Fibroblast of skin of right quadriceps (primary cell): ENCODE measurements at regions not wholly inside any gene's neighbourhood (a gene's known extent, or its start where the extent isn't known, plus 50 kb on each side); places are given as distances from the start of the nearest gene placed in this dataset.

Source experiments
- DNase-seq: peaks from one replicate; pipeline ENCODE4 v3.0.0-alpha.2; 2013

DNA sequence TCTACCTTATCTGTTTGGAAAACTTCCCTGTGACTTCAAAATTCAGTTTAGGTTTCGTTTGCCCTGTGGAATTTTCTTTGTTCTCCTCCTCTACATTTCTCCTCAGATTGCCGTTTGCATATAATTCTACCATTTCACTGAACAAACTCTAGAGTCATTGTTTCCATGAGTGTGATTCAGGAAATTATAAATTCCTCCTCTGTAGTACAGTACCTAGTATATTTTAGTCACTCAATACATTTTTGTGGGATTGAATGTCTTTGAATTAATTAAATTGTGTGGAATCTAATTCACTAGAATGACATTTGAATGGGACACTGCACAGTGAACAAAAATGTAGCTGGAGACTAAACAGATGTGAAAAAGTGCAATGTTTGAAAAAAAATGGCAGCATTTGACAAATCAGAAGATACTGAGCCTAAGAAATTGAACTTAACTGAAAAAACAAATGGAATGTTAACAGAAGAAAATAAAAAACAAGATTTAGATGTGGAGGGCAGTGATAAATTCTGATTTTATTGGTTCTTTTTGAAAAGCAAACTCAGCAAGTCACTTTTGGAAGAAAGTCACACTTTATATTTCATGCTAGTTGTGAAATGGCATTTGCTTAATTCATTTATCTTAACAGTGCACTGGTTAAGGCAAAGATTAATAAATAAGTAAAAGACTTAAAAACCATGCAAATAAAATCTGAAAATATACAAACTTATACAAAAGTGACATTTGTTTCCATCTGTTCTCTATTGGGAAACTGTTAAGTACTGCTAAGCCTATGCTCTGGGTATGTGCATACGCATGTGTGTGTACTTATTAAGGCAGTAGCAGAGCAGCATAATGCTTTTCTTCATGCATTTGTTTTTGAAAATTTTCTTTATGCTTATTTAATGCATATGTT is 512.3 kb downstream of the FAT4 start:
- peak; percentile 44 for DNase-seq

DNA sequence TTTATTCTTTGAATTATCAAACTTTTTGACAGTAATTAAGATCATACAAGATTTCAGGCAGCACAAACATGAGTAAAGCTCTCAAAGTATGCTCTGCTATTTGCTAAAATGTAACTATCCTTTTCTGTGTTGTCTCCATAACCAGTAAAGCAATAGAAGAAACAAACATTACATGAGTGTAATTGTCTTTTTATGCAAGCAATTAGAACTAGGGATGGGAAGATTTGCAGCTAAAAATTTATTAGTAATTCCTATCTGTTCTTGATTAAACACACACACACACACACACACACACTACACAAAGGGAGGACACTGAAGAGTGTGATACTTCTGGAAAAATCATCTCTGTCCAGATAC is 512.9 kb downstream of the FAT4 start:
- DNase-seq, result no peak

DNA sequence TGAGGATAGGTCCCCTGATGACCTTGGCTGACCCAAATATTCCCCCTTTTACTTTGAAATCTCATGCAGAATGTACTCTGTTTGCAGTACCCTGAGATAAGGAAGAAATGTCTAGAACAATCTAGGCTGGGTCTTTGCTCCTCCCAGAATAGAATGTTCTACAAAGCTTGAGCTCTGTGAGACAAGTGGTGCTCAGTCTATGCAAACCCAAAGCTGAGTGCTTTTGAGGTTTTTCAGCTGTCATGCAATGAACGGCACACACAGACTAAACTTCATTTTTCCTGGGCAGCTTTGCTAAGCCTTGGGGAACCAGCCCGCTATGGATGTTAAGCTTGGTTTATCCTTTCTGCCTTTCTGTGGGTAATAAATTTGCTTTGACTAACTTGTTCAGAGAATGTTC is 513.6 kb downstream of the FAT4 start:
- DNase-seq, result no peak

DNA sequence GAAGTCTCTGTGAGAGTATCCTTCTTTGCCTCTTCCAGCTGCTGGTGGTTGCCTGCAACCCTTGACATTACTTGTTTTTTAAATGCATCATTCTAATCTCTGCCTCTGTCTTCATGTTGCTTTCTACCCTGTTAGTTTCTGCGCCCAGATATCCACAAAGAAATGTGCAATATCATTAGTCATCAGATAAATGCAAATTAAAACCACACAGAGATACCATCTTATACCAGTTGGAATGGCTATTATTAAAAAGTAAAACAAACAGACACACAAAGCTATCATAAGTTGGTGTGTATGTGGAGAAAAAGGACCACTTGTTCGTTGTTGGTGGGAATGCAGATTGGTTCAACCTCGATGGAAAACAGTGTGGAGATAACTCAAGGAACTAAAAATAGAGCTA is 517.4 kb downstream of the FAT4 start:
- no peak for DNase-seq

DNA sequence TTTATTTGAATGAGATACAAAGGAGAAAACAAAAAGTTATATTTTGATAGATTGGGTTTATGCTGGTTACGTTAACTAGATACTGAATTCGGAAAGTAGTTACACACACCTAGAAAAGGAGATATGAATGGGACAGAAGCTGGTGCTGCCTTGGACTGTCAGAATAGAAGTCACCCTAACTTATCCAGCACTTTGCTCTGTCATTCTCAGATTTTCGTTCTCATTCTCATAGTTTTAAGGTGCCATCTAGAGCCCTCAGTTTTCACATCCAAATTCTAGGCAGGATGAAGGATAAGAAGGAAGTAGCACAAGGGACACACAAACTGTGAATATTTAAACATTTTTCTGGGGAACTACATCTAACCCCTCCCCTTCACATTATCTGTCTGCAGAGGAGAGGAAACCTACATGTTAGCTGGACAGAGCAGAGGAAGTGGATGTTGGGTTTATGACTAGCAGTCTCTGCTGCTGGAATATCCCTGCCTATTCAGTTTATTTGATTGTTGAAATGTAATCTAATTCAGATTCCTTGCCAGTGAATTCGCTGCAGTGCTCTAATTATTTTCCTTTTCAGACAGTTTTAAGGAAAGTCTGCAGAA is 521.9 kb downstream of the FAT4 start:
- DNase-seq, result no peak

DNA sequence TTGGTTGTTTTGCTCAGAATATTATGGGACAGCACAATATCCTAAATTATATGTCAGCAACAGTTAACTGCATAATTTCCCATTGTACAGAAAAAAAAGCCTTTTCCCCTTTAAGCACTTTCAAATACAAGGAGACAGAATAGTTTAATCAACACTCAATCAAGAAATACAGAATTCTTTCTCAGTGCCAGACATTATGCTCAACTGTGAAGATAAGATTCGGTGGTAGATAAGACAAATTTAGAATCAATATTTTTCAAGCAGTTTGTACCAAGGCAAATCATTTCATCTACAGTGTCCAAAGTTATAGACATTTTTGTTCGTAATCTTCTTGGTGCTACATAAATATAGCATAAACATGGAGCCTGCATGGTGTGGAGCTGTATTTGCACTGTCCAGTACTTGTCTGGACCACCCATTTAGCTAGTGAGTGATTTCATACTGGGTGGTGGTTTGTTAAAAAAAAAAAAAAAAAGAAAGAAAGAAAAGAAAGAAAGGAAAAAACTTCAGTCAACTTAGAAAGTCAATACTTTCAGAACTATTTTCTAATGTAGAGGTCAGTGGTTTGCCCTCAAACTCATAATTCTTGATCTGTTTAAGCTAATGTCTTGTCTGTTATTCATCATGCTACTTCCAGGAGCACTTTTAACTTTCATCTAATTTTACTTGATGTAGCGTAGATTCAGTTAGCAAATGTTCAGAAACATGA is 522.9 kb downstream of the FAT4 start:
- no peak for DNase-seq

DNA sequence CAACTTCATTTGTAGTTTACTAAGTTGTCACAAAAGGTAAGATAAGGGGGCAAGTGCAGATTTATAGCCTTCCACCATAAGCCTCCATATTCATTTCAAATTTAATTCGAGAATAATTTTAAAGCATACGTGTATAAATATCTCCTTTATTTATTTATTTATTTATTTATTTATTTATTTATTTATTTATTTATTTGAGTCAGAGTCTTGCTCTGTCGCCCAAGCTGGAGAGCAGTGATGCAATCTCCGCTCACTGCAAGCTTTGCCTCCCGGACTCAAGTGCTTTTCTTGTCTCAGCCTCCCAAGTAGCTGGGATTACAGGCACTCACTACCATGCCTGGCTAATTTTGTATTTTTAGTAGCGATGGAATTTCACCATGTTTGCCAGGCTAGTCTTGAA is 523.4 kb downstream of the FAT4 start:
- no peak for DNase-seq

DNA sequence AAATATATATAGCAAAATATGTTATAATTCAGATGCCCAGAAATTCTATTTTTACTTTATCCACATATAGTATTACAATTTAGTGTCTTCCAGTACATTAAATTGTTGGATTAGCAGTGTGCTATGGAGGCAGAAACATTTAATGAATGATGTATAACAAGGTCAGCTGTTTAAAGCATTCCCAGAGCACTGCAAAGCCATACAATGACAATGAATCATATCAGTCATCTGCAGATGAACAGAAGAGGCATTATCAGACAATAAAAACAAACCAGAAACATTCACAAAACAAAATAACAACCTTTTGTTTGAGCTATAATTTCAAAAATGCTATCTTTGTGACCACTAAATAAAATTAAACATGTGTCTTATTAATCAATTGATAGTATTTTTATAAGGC is 524.2 kb downstream of the FAT4 start:
- DNase-seq, result no peak

DNA sequence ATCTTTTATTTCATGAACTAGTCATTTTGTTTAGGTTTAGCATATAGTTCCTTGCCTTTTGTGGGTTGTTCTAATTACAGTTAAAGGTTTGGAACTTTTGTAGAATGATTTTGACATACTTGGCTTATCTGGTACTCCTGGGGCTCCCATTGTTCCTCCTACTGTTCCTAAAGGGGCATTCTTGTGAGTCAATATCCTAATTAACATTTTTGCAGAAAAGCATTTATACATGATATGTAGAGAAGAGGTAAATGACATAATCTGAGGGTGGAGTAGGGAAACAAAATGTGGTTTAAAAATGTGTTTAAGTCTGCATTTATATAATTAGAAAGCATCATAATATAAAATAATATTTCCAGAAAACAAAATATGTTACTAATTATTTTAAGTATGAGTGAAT is 529.2 kb downstream of the FAT4 start:
- DNase-seq, result no peak

DNA sequence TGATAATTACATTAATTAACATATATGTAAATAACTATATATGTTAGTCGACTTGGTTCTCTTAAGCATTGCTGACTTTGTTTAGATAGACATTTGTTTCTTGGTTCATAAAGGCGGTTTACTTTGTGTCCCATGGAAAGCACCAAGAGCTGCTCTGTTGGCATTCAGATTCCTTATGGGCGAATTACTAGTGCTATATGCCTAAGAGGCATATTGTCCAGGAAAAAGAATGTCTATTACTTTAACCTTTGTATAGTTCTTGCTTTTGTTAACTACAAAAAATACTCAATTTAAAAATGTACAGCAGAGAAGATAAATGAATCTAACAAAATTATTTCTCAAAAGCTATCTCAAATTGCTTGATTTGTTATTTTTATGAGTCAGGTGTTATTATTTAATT is 532.8 kb downstream of the FAT4 start:
- DNase-seq, result no peak

DNA sequence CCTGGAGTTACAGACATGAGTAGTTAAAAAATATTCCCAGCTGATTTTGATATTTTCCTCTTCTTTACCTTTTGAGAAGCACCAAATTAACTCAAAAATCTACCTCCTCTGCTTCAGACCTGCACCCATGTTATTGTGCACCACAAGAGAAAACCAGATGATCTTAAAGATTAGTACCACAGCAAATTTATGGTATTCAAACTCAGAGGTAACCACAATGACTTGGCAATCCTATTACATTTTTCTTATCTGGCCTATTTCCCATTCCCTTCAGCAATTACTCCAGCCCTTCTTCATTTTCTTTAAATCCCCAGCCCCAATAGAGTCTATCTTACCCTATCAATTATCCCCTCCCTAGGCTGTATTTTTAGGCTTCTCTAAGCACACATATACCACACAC is 535.1 kb downstream of the FAT4 start:
- peak; percentile 83 for DNase-seq

DNA sequence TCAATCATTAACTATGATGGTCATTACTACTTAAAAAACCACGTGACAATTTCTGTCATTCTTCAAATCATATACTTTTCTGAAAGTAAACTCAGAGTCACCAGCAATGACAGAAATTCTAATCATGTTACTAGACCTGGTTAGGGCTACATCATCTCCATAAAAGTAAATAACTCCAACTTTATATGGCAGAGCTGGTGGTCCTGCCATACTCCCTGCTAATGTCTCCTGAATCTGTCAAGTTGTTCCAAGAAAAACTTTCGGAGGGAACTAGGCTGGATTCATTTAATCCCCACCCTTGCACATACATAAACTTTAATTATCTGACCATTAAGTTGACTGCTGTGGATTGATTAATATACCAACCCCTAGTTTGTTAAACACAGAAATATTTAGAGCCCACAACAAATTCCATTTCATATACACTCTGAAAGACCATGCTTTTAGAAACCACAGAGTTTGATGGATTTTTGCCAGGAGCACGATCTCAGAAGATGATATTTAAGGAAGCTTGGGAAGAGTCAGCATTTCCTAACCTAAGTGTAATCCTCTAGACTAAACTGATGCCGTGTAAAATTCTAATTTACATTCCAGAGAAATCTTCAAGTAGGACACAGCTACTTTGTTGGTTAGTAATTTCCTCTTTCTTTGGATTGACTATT is 577.0 kb downstream of the FAT4 start:
- peak; percentile 100 for DNase-seq

DNA sequence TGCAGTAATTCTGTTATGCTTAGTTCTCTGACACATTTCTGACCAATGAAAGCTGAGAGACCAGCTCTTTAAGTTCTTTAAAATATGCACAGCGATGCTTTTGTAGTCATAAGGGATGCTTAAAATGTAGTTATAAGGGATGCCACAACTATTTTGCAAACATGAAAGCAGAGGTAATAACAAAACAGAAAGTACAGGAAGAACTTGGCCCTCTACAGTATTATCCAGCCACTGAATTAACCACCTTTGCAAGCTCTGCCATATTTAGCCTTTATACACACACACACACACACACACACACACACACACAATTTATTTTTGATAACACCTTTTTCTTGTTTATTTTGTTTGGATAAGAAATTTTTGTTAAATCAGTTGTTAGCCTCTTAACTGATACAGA is 590.0 kb downstream of the FAT4 start:
- DNase-seq, result no peak

DNA sequence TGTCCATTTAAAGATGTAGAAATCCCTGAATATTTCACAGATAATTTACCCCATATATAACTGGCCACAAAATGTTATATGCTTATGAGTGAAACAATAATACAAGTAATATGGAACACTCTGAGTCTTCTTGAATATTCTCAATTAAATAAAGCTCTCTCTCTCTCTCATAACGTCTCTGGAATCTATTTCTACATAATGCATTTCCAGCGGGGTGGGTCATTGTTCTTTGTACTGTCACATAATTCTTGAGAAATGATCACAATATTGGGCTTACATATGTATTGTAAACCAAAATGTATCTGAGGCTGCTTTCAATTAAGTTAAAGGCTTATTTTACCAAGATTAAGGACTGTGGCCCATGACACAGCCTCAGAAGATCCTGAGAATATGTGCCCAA is 596.3 kb downstream of the FAT4 start:
- DNase-seq, result no peak

DNA sequence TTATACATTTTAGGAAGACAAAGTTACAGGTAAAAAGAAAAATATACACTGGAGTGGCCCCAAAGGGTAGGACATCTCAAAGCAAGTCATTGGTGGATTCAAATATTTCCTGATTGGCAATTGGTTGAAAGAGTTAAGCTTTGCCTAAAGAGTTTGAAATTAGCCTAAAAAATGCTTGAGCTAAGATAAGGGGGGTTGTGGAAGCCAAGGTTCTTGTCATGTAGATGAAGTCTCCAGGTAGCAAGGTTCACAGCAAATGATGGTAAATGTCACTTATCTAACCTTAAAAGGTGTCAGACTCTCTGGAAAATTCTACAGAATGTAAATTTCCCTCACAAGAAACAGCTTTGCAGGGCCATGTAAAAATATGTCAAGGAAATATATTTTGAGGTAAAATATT is 596.7 kb downstream of the FAT4 start:
- no peak for DNase-seq

DNA sequence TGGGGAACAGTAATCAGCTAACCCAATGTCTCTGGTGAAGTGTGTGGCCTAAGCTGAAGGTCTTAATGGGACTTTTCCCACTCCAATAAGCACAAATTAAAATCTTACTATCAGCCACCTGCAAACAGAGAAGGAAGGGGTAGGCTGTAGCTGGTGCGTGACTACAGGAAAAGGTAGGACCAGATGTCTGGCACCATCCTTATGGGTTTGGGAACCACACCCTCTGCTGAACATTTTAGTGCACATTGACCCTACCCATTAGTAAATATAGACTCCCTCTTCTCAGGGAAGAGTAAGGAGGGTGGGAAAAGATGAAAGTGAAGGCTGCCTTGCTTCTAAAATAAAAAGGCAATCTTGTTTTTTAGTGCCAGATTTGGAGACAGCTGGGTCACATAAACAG is 602.8 kb downstream of the FAT4 start:
- DNase-seq, result no peak

DNA sequence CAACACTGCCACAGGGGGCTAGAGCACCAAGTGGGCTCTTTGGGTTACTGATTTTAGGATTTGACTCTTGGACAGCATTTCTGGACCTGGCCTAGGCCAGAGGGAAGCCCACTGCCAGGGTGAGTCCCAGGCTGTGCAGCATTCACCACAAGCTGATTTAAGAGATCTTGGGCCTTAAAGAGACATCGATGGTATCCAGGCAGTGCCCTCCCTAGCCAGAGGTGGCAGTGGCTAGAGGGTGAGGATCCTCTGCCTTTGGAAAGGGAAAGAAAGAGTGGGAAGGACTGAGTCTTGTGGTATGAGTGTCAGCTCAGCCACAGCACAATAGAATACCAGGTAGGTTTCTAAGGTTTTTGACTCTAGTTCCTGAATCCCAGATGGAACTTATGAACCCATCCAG is 613.9 kb downstream of the FAT4 start:
- no peak for DNase-seq

DNA sequence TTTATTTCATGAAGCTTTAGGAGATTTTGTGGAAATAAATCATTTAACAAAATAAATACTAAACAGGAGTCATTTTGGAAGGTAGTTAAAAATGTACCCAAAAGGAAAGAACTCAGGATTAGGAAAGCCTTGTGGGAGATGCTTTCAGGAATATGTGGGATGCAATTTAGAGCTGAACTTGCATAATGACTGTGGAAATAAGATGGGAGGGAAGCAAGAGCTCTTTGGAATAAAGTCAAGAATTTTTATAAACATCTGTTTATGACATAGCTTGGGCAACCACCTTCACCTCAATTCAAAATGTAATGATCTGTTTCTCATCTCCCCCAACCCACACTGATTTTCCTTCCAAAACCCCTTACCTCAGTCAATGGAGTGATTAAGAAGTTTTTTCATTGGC is 623.8 kb downstream of the FAT4 start:
- peak; percentile 14 for DNase-seq

DNA sequence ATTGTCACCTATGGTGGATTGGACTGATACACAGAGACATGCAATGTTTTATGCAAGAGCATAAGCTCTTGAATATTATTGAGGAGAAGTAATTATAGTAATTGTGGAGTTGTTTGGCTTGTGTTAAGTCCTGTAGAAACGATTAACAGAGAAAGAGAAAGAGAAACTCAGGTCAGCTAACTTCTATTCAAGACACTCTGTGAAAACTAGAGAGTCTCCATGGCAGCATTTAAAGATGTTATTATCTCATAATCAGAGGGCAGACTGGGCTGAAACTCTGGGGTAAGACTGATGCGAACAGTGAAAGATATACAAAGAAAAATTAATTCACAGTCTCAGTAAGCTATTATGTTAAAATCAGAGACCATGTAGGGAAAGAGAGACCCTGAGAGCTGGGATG is 625.7 kb downstream of the FAT4 start:
- no peak for DNase-seq

DNA sequence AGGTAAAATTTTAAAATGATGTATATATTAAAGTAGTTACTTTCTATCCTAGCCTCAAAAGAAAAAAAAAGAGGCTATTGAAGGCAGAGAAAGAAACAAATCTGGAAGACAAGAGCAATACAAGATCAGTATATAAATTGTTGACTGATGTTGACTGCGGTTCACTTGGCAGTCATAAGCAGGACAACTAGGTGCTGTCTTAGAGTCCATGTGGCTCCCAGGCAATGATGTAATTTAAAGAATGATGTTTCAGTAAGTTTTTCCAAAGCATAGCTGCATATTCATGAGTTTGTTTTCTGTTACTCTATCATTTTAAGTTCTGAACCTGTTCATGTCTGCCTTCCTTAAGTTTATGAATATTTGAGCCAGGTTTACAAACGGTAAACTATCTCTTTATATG is 630.2 kb downstream of the FAT4 start:
- no peak for DNase-seq

DNA sequence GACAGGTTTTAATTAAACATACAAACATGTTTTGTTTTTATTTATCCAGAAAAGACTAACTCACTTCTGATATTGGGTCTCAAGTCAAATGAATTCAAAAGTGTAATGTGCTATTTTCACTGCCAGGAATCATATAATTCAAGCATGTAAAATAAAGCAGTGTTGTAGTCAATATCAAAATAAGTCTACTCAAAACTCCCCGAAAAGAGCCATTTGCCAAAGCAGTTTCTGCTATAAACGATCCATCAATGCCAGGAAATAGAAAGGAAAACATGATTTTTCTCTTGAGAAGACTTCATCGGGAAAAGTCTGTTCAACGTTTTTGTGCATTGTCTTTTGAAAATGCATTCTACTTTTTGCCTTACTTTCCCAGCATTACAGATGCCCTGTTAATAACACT is 633.3 kb downstream of the FAT4 start:
- no peak for DNase-seq

DNA sequence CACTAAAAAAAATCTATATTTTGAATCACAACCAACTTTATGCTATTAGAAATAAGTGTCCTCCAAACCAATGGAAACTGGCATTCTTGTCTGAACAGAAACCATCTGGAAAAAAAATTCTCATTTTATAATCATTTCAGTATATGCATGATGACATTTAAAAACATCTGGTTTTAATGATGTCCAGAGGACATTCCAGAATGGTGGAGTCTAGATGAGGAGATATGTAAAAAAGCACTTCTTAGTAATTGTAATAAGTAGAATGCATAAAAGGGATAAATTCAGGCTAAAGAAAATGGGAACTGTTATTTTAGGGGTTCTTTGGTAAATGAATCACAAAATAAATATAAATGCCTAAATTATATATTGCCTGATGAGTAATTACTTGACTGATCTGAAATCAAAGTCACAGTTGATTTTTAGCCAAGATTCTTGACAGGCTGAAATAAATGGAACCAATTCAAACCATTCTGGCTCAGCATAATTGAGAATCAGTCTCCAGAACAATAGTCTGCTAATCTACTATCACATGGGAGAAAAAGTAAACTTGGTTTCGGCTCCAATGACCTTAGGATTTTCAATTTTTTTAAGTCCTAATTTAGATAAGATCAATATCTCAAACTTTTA is 636.6 kb downstream of the FAT4 start:
- DNase-seq, result peak; percentile 87

DNA sequence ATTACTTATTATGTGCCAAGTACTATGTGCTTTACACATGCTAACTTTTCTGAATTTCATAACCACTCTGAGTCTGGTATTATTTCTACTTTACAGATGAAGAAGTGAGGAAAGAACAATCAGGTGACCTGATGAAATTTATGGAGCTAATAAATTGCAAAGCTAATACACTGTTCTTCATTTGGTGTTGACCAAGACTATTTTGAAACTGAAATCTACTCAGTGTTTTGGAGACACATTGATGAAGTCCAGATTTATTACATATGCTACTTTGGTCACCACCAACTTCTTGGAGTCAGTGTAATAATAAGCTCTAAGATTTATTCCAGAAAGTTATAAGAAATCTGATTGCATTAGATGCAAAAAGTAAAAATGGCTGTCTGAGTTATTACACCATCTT is 637.9 kb downstream of the FAT4 start:
- peak; percentile 16 for DNase-seq
